ENCODE measurements at regions not wholly inside any gene's neighbourhood (a gene's known extent, or its start where the extent isn't known, plus 50 kb on each side); places are given as distances from the start of the nearest gene placed in this dataset.

- DNase-seq (ENCODE audit: low read depth) = peak; percentile 72
Observed at GRCh38 chr21:17454315-17455027, 58.4 kb upstream of the CXADR start.

DNA sequence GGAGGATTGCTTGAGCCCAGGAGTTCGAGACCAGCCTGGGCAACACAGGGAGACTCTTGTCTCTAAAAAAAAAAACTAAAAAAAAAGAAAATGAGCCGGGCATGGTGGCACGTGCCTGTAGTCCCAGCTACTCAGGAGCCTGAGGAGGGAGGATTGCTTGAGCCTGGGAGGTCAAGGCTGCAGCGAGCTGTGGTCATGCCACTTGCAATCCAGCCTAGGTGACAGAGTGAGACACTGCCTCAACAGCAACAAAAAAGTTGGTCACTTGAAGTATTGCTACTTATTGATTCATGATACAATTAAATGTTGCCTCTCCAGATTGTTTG, 57.9 kb upstream of the CXADR start:
- no peak for DNase-seq (ENCODE audit: low read depth)

GRCh38 chr21:17455451-17455850, 57.4 kb upstream of the CXADR start:
- no peak for DNase-seq (ENCODE audit: low read depth)

GRCh38 chr21:17458279-17458678, 54.6 kb upstream of the CXADR start:
- no peak for DNase-seq (ENCODE audit: low read depth)

- DNase-seq (ENCODE audit: low read depth) = no peak
Observed at GRCh38 chr21:17460094-17460493, 52.7 kb upstream of the CXADR start.

DNA sequence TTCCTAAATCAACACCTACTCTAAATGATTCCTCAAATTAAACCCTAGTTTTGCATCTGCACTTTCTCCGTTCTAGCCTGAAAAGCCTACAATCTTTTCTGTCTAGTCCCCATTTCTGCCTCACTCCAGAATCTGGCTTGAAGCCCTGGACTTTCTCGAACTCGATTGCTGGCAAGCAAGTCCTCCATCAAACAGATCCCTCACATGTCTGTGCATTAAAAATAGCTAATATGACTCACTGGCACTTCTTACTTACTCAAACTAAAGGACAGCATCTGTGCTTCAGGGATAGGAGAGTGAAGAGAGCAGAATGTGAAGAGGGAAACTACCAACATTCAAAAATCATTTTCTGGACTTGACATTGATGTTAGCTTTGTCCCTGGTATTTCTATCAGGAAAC, 51.8 kb upstream of the CXADR start:
- DNase-seq (ENCODE audit: low read depth) = peak; percentile 65

DNA sequence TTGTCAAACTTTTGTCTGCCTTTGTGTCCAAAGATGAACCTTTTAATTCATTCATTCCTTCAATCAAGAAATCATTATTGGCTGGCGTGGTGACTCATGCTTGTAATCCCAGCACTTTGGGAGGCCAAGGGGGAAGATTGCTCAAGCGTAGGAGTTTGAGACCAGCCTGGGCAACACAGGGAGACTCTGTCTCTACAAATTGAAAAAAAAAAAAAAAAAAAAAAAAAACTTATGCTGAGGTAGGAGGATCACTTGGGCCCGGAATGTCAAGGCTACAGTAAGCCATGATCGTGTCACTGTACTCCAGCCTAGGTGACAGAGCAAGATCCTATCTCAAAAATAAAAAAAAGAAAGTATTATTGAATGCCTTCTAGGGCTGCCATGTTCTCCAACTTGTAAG, 51.3 kb upstream of the CXADR start:
- DNase-seq (ENCODE audit: low read depth) = no peak

DNA sequence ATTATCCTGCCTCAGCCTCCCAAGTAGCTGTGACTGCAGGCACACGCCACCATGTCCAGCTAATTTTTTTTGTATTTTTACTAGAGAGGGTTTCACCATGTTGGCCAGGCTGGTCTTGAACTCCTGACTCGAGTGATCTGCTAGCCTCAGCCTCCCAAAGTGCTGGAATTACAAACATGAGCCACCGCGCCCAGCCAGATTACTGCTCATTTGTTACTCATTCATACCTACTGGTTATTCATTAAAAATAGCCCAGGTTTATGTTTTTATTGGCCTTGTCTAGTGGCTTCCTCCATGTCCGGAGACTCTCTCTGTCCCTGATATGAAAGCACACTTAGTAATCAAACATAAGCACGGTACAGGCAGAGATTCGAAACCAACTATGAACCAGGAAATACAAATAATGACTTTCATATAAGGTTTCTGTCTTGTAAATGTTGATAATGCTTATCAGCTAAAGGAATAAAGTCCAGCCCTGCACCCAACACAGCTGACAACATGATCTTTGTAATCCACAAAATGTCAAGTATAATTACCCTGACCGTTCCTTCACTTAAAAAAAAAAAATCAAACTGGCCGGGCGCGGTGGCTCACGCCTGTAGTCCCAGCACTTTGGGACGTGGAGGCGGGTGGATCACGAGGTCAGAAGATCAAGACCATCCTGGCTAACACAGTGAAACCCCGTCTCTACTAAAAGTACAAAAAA, 50.4 kb upstream of the CXADR start:
- DNase-seq (ENCODE audit: low read depth) = peak; percentile 38
